Fibroblast of lung (primary cell): ENCODE measurements at regions not wholly inside any gene's neighbourhood (a gene's known extent, or its start where the extent isn't known, plus 50 kb on each side); places are given as distances from the start of the nearest gene placed in this dataset.
"Not testable (repeated sequence)": the region's sequence is repeated elsewhere in the genome, so short reads cannot be mapped to it uniquely, and the experiment has no call there.

Experiments used
- DNase-seq, 2 donors: peaks; one replicate each; pipeline versions ENCODE4 v3.0.0 to v3.0.0-alpha.2; 2010; ENCODE audit warnings: low read depth in 2 of 2
- H2AFZ ChIP-seq: 2 replicates; pipeline ENCODE4 v1.5.1; 2012; ENCODE audit warnings: low read length, control low read depth, inconsistent platforms
- H3K27ac ChIP-seq: 2 replicates; pipeline ENCODE4 v1.5.1; 2011; ENCODE audit warnings: low read length, control low read depth; ENCODE audit not compliant: insufficient read depth
- H3K27me3 ChIP-seq: 2 replicates; pipeline ENCODE4 v1.5.1; 2011; ENCODE audit warnings: mild to moderate bottlenecking, low read length; ENCODE audit not compliant: control insufficient read depth, insufficient read depth
- H3K36me3 ChIP-seq: 2 replicates; pipeline ENCODE4 v1.5.1; 2011; ENCODE audit warnings: low read length; ENCODE audit not compliant: control insufficient read depth, insufficient read depth
- H3K4me1 ChIP-seq: 2 replicates; pipeline ENCODE4 v1.5.1; 2011; ENCODE audit warnings: low read length; ENCODE audit not compliant: control insufficient read depth, insufficient read depth; ENCODE audit errors: extremely low read depth
- H3K4me2 ChIP-seq: 2 replicates; pipeline ENCODE4 v1.5.1; 2011; ENCODE audit warnings: low read length, control low read depth; ENCODE audit not compliant: insufficient read depth; ENCODE audit errors: extremely low read depth
- H3K4me3 ChIP-seq, 4 experiments: fragments of 200-600 bp in 1 of 4; sonication (generic) in 1 of 4; replicated peaks in 1 of 4; 2 replicates each; pipeline ENCODE4 v1.5.1; 2011 to 2016; ENCODE audit warnings: low read length in 4 of 4, low read depth in 3 of 4, mild to moderate bottlenecking in 3 of 4, control low read depth in 2 of 4, inconsistent platforms in 1 of 4, mixed read lengths in 1 of 4; ENCODE audit not compliant: insufficient read depth in 1 of 4; ENCODE audit errors: control extremely low read depth in 1 of 4
- H3K79me2 ChIP-seq: 2 replicates; pipeline ENCODE4 v1.5.1; 2012; ENCODE audit warnings: mild to moderate bottlenecking, low read length, inconsistent platforms; ENCODE audit not compliant: control insufficient read depth, insufficient read depth
- H3K9ac ChIP-seq: 2 replicates; pipeline ENCODE4 v1.5.1; 2011; ENCODE audit warnings: mild to moderate bottlenecking, low read length, control low read depth; ENCODE audit not compliant: insufficient read depth
- H3K9me3 ChIP-seq: 2 replicates; pipeline ENCODE4 v1.5.1; 2012; ENCODE audit warnings: low read depth, low read length; ENCODE audit not compliant: control insufficient read depth, insufficient read depth
- H4K20me1 ChIP-seq: 2 replicates; pipeline ENCODE4 v1.5.1; 2011; ENCODE audit warnings: low read length; ENCODE audit not compliant: control insufficient read depth, insufficient read depth; ENCODE audit errors: extremely low read depth
- EZH2 ChIP-seq: IDR thresholded peaks from 2 replicates; pipeline ENCODE4 v1.5.1; 2012; ENCODE audit warnings: low read length, control low read depth, mild to moderate bottlenecking; ENCODE audit errors: missing control alignments
- TF ChIP-seq, protein P1 (sequence below), 2 donors: IDR thresholded peaks in 1 of 2; conservative IDR thresholded peaks in 1 of 2; 1 replicate in 1 of 2; 2 replicates in 1 of 2; pipeline ENCODE4 v1.5.1; 2011 to 2012; ENCODE audit warnings: low read length in 2 of 2, control low read depth in 1 of 2, inconsistent platforms in 1 of 2, low read depth in 1 of 2, mild to moderate bottlenecking in 1 of 2

DNA sequence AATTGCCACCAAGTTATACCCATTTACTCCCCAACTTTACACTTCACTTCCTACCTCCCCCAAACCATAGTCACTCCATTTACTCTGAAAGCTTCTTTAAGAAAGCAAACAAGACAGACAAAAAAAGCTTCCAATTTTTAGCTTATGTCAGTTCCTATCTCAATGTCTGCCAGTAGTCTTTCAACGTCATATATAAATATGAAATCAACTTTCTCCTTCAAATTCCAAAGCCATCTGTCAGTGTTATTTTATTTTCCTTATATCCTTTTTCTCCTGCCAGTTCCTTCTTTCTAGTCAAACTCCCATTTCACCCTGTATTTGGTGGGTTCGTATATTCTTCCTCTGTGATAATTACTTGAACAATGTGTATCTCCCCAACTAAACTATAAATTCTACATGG is 85.8 kb upstream of the CMC1 start:
- H3K27me3 ChIP-seq = no peaks in the 10 kb centered on the region
- no peak overlapping the region for H2AFZ ChIP-seq
- DNase-seq = no peak
- H3K4me3 ChIP-seq = no peak overlapping the region
- H3K27ac ChIP-seq = no peak overlapping the region
- H3K79me2 ChIP-seq = no peaks in the 10 kb centered on the region
- no peaks in the 10 kb centered on the region for H4K20me1 ChIP-seq
- no peaks in the 10 kb centered on the region for H3K4me1 ChIP-seq
- H3K4me2 ChIP-seq = no peak overlapping the region
- no peaks in the 10 kb centered on the region for H3K9me3 ChIP-seq
- H3K36me3 ChIP-seq = no peaks in the 10 kb centered on the region
- TF ChIP-seq, protein P1, sequence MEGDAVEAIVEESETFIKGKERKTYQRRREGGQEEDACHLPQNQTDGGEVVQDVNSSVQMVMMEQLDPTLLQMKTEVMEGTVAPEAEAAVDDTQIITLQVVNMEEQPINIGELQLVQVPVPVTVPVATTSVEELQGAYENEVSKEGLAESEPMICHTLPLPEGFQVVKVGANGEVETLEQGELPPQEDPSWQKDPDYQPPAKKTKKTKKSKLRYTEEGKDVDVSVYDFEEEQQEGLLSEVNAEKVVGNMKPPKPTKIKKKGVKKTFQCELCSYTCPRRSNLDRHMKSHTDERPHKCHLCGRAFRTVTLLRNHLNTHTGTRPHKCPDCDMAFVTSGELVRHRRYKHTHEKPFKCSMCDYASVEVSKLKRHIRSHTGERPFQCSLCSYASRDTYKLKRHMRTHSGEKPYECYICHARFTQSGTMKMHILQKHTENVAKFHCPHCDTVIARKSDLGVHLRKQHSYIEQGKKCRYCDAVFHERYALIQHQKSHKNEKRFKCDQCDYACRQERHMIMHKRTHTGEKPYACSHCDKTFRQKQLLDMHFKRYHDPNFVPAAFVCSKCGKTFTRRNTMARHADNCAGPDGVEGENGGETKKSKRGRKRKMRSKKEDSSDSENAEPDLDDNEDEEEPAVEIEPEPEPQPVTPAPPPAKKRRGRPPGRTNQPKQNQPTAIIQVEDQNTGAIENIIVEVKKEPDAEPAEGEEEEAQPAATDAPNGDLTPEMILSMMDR (conservative IDR thresholded peaks at IDR 0.05 in 1 of 2, IDR thresholded peaks at IDR 0.05 in 1 of 2; ENCODE audit: low read depth in 1 of 2, low read length in 2 of 2) = no peak
- TF ChIP-seq EZH2 = no peak
- H3K9ac ChIP-seq = no peak overlapping the region

DNA sequence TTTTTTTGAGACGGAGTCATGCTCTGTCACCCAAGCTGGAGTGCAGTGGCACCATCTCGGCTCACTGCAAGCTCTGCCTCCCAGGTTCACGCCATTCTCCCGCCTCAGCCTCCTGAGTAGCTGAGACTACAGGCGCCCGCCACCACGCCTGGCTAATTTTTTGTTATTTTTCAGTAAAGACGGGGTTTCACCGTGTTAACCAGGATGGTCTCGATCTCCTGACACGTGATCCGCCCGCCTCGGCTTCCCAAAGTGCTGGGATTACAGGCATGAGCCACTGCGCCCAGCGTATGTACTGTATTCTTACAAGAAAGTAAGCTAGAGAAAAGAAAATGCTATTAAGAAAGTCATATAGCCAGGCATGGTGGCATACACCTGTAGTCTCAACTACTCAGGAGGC is 84.8 kb upstream of the CMC1 start:
- H3K9ac ChIP-seq, H3K79me2 ChIP-seq, H3K27ac ChIP-seq, H3K9me3 ChIP-seq, H3K4me1 ChIP-seq, DNase-seq, H3K27me3 ChIP-seq, H3K36me3 ChIP-seq, H2AFZ ChIP-seq, H3K4me3 ChIP-seq, H4K20me1 ChIP-seq, H3K4me2 ChIP-seq: not testable (repeated sequence)

DNA sequence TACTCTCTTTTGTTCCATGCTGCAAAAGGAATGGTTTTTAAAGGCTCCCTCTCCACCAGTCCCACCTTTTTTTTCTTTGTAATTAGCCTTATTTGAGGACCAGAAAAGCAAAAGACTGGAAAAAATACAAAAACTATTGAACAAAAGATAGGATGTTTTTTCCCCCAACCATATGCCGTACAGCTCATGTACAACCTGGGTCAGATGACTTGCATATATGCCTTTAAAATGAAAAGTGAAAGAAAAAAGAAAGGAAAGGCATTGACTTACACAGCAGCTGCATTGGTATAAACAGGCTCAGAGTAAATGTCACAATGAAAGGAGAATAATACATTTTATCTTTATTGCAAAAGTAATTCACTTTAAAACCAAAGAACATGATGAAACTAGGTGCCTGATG is 69.5 kb upstream of the CMC1 start:
- Histone ChIP-seq H3K36me3 (no peaks in the 10 kb centered on the region), H3K9me3 (no peaks in the 10 kb centered on the region), H4K20me1 (no peaks in the 10 kb centered on the region), H3K79me2 (no peaks in the 10 kb centered on the region), H3K4me2 (no peak overlapping the region), H2AFZ (no peak overlapping the region), H3K4me1 (no peaks in the 10 kb centered on the region), H3K9ac (no peak overlapping the region), H3K4me3 (no peak overlapping the region), H3K27ac (no peak overlapping the region), H3K27me3 (no peaks in the 10 kb centered on the region)
- TF ChIP-seq, protein P1 (conservative IDR thresholded peaks at IDR 0.05 in 1 of 2, IDR thresholded peaks at IDR 0.05 in 1 of 2; ENCODE audit: low read depth in 1 of 2, low read length in 2 of 2) = no peak
- no peak for TF ChIP-seq EZH2
- peak in 1 of 2 donors; percentile 34 for DNase-seq

DNA sequence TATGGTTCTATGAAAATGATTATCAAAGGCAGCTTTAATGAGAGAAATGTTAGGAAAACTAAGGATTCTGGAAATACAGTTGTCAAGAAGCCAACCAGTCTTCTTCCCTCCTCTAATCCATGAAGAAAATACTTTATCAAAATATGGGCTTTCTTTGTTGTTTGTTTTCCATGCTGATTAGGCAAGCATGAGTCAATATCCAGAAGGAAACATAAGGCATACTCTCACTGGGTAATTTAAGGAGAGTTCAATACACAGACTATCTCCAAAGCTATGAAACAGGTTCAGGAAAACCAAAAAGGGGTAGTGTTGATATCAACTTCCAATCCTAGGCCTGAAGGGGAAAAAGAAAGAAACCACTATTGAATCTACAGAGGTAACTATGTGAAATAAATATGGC is 68.7 kb upstream of the CMC1 start:
- DNase-seq = no peak
- Histone ChIP-seq H3K4me3 (no peak overlapping the region), H3K9me3 (no peaks in the 10 kb centered on the region), H3K27ac (no peak overlapping the region), H3K79me2 (no peaks in the 10 kb centered on the region), H3K27me3 (no peaks in the 10 kb centered on the region), H3K4me2 (no peak overlapping the region), H3K4me1 (no peaks in the 10 kb centered on the region), H3K36me3 (no peaks in the 10 kb centered on the region), H4K20me1 (no peaks in the 10 kb centered on the region), H2AFZ (no peak overlapping the region), H3K9ac (no peak overlapping the region)
- TF ChIP-seq EZH2 = no peak
- TF ChIP-seq, protein P1 (conservative IDR thresholded peaks at IDR 0.05 in 1 of 2, IDR thresholded peaks at IDR 0.05 in 1 of 2; ENCODE audit: low read depth in 1 of 2, low read length in 2 of 2) = no peak
